GM21825 (cell line): ENCODE measurements at regions not wholly inside any gene's neighbourhood (a gene's known extent, or its start where the extent isn't known, plus 50 kb on each side); places are given as distances from the start of the nearest gene placed in this dataset.
A peak's percentile ranks its signal among the peaks of the same experiment; 100 is the strongest.

Experiments used
- ATAC-seq: cut with Tn5 transposase; IDR thresholded peaks from one replicate; pipeline ENCODE4 v1.9.1; 2021; ENCODE audit warnings: mild to moderate bottlenecking, moderate library complexity; ENCODE audit not compliant: unreplicated experiment

- ATAC-seq, result no peak
Observed at GRCh38 chr5:103347716-103348423, 89.3 kb downstream of the MACIR start.

- no peak for ATAC-seq
Observed at GRCh38 chr5:103346162-103346748, 87.7 kb downstream of the MACIR start.

GRCh38 chr5:103345461-103345860, 86.9 kb downstream of the MACIR start:
- no peak for ATAC-seq

- peak; percentile 99 for ATAC-seq
Observed at GRCh38 chr5:103340717-103341388, 82.3 kb downstream of the MACIR start.

- ATAC-seq, result no peak
Observed at GRCh38 chr5:103340132-103340531, 81.6 kb downstream of the MACIR start.

- ATAC-seq, result no peak
Observed at GRCh38 chr5:103336941-103337340, 78.4 kb downstream of the MACIR start.

- no peak for ATAC-seq
Observed at GRCh38 chr5:103333376-103333775, 74.8 kb downstream of the MACIR start.

- ATAC-seq, result no peak
Observed at GRCh38 chr5:103330875-103331274, 72.3 kb downstream of the MACIR start.
